Stimulated activated CD4-positive, alpha-beta T cell treated with anti-CD3 and anti-CD28 coated beads, Interleukin-4, amount 100 ng/mL, for 4 hours (primary cell): ENCODE measurements at regions not wholly inside any gene's neighbourhood (a gene's known extent, or its start where the extent isn't known, plus 50 kb on each side); places are given as distances from the start of the nearest gene placed in this dataset.

Experiments
- DNase-seq, 2 experiments: peaks; one replicate each; pipeline ENCODE4 v3.0.0-alpha.2; 2020

- no peak for DNase-seq
Measured at GRCh38 chr5:73256012-73256411, 83.0 kb downstream of the TMEM174 start.

DNA sequence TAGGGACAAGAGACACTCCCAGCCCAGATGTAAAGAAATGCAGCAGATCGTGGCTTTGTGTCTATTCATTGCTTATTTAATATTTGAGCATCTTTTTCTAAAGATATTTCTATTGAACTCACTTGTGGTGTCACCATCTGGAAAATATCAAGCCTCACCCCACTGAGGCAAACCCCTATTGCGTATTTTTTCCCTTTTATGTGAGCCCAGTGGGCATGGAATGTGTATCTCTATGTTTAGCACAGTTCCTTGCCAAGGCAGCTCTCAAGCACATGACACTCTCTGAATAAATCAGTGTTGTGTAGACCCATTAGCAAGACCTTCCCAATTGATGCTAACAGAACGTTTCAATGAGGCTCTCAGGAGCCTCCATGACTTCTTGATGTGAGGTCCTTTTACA, 81.6 kb downstream of the TMEM174 start:
- DNase-seq, result no peak

DNA sequence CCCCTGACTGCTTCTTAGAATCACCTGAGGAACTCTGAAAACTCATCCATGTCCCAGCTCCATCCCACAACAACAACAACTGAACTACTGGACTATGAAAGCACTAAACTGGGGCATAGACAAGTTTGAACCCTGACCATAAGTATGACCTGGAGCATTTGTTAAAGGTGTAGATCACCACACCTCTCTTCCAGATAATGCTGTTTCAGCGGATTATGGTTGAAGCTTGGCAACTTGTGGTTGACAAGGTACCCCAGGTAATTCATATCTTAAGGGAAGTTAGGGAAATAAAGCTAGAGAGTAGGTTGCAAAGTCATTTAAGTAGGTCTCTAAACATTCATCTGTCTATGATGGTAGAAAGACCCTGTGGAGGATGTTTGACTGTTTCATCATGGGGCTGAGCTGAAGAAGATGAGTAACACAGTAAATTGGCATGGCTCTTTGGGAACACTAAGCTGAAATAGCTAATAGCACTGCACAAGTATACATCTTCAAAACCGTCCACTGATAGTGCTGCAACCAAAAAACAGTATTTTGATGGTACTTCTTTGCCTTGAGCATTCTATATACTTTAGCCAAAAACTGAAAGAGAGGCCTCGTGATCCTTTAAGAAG, 80.2 kb downstream of the TMEM174 start:
- DNase-seq, result no peak

DNA sequence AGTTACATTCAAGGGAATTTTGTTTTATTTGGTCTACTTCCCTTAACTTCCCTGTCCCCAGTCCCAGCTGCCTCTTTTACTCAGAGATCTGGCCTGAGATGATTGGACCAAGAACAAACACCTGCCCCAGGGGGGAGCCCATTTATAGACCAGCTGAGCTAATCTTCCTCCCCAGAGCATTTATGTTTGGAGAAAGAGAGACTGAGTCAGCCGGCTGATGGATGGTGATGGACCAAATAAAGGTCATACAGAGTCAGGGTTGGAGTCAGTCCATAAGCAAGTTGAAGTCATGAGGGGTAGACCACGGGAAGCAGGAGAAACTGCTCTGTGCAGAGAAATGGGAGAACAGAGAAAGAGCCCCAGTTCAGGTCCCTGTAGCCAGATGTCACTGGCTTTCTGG, 77.7 kb downstream of the TMEM174 start:
- no peak for DNase-seq

DNA sequence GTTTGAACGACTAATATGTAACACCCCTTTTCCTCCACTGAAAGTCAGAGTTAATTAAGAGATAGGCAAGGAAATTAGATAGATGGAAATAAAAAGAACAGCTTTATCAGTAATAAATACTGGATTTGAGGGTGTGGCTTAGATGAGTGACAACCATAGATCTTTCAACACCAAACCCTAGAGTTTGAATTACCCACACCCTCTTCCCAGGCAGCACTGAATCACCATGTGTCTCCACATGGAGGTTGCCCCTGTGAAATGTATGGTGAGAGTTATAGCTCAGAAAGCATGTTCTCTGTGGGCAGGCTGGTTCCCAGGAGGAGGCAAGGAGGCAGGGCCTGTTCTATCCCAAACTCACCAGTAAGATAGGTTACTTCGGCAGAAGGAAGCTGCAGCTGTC, 69.7 kb downstream of the TMEM174 start:
- DNase-seq, result no peak

DNA sequence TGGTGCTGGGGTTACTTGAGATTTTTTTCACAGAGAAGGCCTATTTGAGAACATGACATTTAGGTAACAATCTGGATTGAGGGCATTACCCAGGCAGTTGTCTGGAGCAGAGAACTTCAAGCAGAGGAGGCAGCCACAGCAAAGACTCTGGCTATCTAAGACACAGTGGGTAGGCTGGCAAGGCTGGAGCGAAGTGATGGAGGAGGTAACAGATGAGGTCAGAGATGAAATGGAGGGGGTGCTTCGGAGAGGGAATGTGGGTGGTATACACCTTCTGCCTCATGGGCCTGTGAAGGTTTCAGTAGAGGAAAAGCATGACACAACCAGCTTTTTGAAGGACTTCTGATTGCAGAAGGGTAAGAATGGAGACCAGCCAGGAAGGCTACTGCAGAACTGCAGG, 65.9 kb downstream of the TMEM174 start:
- no peak for DNase-seq

GRCh38 chr5:73236541-73237128, 63.6 kb downstream of the TMEM174 start:
- no peak for DNase-seq

- no peak for DNase-seq
Measured at GRCh38 chr5:73234204-73234555, 61.2 kb downstream of the TMEM174 start.

DNA sequence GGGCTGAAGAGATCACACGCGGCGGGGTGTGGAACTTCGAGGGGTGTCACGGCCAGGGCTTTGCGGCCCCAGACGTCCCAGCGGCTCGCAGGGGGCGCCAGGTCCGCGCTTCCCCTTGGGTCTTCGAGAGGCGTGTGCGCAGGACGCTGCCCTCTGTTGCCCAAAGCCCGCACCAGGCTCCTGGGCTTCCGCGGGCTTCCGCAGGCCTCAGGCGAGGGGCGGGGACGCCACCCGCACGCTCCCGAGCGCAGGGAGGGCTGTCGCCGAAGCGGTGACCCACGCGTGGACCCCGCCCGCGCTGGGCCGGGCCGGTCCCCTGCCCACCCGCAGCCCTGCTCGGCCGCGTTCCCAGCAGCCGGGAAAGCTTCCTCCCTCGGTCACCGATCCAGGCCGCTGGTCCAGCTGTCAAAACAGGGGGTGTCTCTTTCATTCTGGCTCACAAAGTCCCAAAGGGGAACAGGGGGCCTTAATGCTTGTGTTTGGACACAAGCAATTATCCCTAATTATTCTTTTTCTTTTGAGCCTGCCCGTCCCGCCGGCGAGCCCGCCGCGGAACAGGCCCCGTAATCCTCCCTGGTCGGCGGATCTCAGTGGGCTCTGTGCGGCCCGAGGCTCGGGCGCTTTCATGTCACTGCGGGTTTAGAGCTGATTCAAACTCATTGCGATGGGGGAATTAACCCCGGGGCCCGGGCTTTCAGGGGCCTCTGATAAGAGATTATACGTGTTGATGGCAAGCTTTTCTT, 60.6 kb downstream of the TMEM174 start:
- no peak for DNase-seq

DNA sequence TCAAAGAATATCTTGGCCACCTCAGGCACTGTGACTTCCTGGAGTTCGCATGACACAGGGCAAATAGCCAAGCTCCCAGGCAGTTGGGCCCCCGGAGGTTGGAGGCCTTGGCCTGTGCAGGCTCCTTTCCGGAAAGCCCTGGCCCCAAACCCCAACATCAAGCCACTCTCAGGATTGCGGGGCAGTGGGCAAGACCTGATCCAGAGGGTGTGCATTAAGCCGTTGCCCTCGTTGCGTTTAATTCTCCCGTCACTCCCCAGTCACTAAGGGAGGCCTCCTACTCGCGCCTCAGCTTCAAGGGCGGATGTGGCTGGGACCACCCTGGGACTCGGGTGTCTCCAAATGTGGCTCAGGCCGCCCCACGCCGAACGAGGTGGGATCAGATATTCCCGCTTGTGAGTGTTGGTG, 60.1 kb downstream of the TMEM174 start:
- no peak for DNase-seq

DNA sequence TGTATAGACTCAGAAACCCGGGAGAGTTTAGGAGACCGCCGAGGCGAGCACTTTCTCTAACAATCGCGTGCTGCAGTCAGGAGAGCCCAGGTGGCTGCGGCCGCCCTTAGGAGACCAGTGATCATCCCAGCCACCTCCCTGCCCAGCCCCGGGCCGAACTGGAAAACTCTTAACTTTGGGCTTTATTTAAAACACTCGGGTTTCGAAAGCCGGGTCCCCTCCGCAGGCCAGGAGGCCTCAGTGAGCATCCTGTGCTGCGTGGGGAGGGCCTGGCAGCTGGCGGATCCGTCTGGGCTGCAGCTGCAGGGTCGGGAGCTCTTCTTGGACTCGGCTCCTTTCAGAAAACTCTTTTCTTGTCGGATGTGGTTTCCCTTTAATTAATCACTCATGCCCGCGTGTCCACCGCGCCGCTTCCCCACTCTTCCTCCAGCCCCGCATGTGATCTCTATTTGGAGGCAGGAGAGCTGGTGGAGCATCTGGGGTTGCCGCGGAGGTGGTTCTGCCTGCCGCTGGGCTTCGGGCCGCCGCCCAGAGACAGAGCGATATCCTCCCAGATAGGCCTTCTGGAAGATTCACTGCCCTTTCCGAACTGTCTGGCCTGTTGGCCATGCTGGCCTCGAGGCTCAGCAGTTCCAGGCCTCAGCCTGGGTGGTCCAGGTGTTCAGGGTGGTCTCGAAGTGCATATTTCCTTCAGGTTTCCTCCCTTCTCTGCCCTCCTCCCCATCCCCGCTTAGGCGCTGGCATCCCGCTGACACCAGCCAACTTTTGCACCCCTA, 59.5 kb downstream of the TMEM174 start:
- DNase-seq, result no peak

- DNase-seq, result no peak
Measured at GRCh38 chr5:73231246-73231778, 58.3 kb downstream of the TMEM174 start.

GRCh38 chr5:73230264-73231245, 57.6 kb downstream of the TMEM174 start:
- no peak for DNase-seq

GRCh38 chr5:73229271-73229670, 56.3 kb downstream of the TMEM174 start:
- no peak for DNase-seq

DNA sequence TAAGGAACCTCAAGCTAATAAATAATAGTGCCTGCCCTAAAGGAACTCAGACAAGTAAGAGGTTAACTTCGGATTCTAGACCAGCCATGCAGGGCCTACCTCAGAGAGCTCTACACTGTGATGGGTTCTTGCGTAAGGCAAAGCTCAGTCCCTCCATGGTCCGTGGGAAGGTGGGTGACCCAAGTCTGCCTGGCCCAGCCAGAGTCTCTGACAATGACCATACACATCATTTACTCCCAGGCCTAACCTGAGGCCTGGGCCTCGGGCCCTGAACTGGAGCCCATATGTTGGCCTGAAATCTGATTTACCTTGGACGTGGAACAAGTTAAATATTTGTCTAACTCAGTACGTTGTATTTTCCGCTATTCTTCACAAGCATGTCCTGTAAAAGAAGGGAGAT, 55.1 kb downstream of the TMEM174 start:
- DNase-seq, result no peak
